ENCODE measurements at regions not wholly inside any gene's neighbourhood (a gene's known extent, or its start where the extent isn't known, plus 50 kb on each side); places are given as distances from the start of the nearest gene placed in this dataset.

GRCh38 chr7:42763137-42763551 is 148.7 kb downstream of the C7orf25 start:
- H3K4me3 ChIP-seq (ENCODE audit: low read depth, low read length): no peak overlapping the region
- TF ChIP-seq CTCF (IDR thresholded peaks at IDR 0.05; ENCODE audit: low read depth, low read length, missing control alignments): no peak
- no peak for DNase-seq (ENCODE audit: low read depth)

- no peak overlapping the region for H3K4me3 ChIP-seq (ENCODE audit: low read depth, low read length)
- TF ChIP-seq CTCF (IDR thresholded peaks at IDR 0.05; ENCODE audit: low read depth, low read length, missing control alignments): no peak
- no peak for DNase-seq (ENCODE audit: low read depth)
Measured at GRCh38 chr7:42761486-42761885, 150.4 kb downstream of the C7orf25 start.

- DNase-seq (ENCODE audit: low read depth): no peak
- no peak overlapping the region for H3K4me3 ChIP-seq (ENCODE audit: low read depth, low read length)
- no peak for TF ChIP-seq CTCF (IDR thresholded peaks at IDR 0.05; ENCODE audit: low read depth, low read length, missing control alignments)
Measured at GRCh38 chr7:42758124-42758523, 153.7 kb downstream of the C7orf25 start.

- TF ChIP-seq CTCF (IDR thresholded peaks at IDR 0.05; ENCODE audit: low read depth, low read length, missing control alignments): no peak
- H3K4me3 ChIP-seq (ENCODE audit: low read depth, low read length): no peak overlapping the region
- no peak for DNase-seq (ENCODE audit: low read depth)
Measured at GRCh38 chr7:42756841-42757240, 155.0 kb downstream of the C7orf25 start.

- no peak for DNase-seq (ENCODE audit: low read depth)
- no peak for TF ChIP-seq CTCF (IDR thresholded peaks at IDR 0.05; ENCODE audit: low read depth, low read length, missing control alignments)
- H3K4me3 ChIP-seq (ENCODE audit: low read depth, low read length): no peak overlapping the region
Measured at GRCh38 chr7:42753811-42754363, 158.0 kb downstream of the C7orf25 start.

GRCh38 chr7:42753367-42753766 is 158.5 kb downstream of the C7orf25 start:
- H3K4me3 ChIP-seq (ENCODE audit: low read depth, low read length): no peak overlapping the region
- no peak for DNase-seq (ENCODE audit: low read depth)
- TF ChIP-seq CTCF (IDR thresholded peaks at IDR 0.05; ENCODE audit: low read depth, low read length, missing control alignments): no peak

- no peak for TF ChIP-seq CTCF (IDR thresholded peaks at IDR 0.05; ENCODE audit: low read depth, low read length, missing control alignments)
- DNase-seq (ENCODE audit: low read depth): no peak
- no peak overlapping the region for H3K4me3 ChIP-seq (ENCODE audit: low read depth, low read length)
Measured at GRCh38 chr7:42750172-42750571, 161.7 kb downstream of the C7orf25 start.

Data from GM12864 (cell line).